ENCODE measurements at regions not wholly inside any gene's neighbourhood (a gene's known extent, or its start where the extent isn't known, plus 50 kb on each side); places are given as distances from the start of the nearest gene placed in this dataset.

- no peak for DNase-seq (ENCODE audit: low spot score)
- no peak for TF ChIP-seq CTCF (IDR thresholded peaks at IDR 0.05; ENCODE audit: extremely low read depth, missing control alignments)
Measured at GRCh38 chr3:145760036-145760435, 400.9 kb downstream of the PLOD2 start.

GRCh38 chr3:145767909-145768308 is 393.1 kb downstream of the PLOD2 start:
- no peak for DNase-seq (ENCODE audit: low spot score)
- no peak for TF ChIP-seq CTCF (IDR thresholded peaks at IDR 0.05; ENCODE audit: extremely low read depth, missing control alignments)

- peak; percentile 38 for TF ChIP-seq CTCF (IDR thresholded peaks at IDR 0.05; ENCODE audit: extremely low read depth, missing control alignments)
- DNase-seq (ENCODE audit: low spot score), result peak; percentile 36
Measured at GRCh38 chr3:145776782-145777408, 384.1 kb downstream of the PLOD2 start.

- no peak for TF ChIP-seq CTCF (IDR thresholded peaks at IDR 0.05; ENCODE audit: extremely low read depth, missing control alignments)
- DNase-seq (ENCODE audit: low spot score), result no peak
Measured at GRCh38 chr3:145780301-145780700, 380.7 kb downstream of the PLOD2 start.

DNA sequence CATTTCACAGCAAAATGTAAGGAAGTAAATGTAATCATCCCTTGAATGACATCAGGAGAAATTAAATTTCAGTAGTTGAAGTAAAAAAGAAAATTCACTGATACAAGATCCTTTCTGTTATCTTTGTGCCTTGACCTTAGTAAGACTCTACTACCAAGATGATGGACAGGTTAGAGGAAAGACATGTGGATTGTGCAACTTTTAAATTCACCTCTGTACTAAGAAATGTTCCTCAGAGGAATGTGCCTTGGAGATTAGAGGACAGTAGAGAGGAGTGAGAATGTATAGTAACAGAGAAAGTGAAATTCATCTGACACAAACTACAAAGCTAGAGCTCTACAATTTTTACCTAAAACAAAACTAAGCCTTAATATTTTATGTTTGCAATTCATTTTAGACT is 375.3 kb downstream of the PLOD2 start:
- no peak for TF ChIP-seq CTCF (IDR thresholded peaks at IDR 0.05; ENCODE audit: extremely low read depth, missing control alignments)
- no peak for DNase-seq (ENCODE audit: low spot score)

- DNase-seq (ENCODE audit: low spot score), result no peak
- no peak for TF ChIP-seq CTCF (IDR thresholded peaks at IDR 0.05; ENCODE audit: extremely low read depth, missing control alignments)
Measured at GRCh38 chr3:145798007-145798406, 363.0 kb downstream of the PLOD2 start.

- no peak for DNase-seq (ENCODE audit: low spot score)
- no peak for TF ChIP-seq CTCF (IDR thresholded peaks at IDR 0.05; ENCODE audit: extremely low read depth, missing control alignments)
Measured at GRCh38 chr3:145798696-145799537, 362.1 kb downstream of the PLOD2 start.
